GM13976 (cell line): ENCODE measurements at regions not wholly inside any gene's neighbourhood (a gene's known extent, or its start where the extent isn't known, plus 50 kb on each side); places are given as distances from the start of the nearest gene placed in this dataset.

Experiments used
- DNase-seq: peaks from one replicate; pipeline ENCODE4 v3.0.0; 2012; ENCODE audit warnings: low spot score
- CTCF ChIP-seq: IDR thresholded peaks from 2 replicates; pipeline ENCODE4 v1.5.1; 2012; ENCODE audit warnings: borderline replicate concordance, mild to moderate bottlenecking; ENCODE audit not compliant: insufficient read depth; ENCODE audit errors: extremely low read depth, missing control alignments, control extremely low read depth
- in situ Hi-C: fragments of 300-500 bp; cut with MboI; formaldehyde crosslinking; loops from one replicate; pipeline ENCODE4 v1.12.0; 2022; ENCODE audit warnings: low sequenced_read_pairs, mixed read lengths, inconsistent platforms; ENCODE audit not compliant: unreplicated experiment

GRCh38 chr20:16125816-16126215 is 447.4 kb downstream of the KIF16B start:
- in situ Hi-C loops, result no loop called here
- DNase-seq, result no peak

GRCh38 chr20:16124911-16125776 is 448.1 kb downstream of the KIF16B start:
- no peak for DNase-seq
- TF ChIP-seq CTCF, result no peak
- in situ Hi-C loops, result no loop called here

More at GRCh38 chr20:16125816-16126215, 447.4 kb downstream of the KIF16B start:
- no peak for TF ChIP-seq CTCF

- DNase-seq, result no peak
- in situ Hi-C loops, result no loop called here
- no peak for TF ChIP-seq CTCF
Observed at GRCh38 chr20:16124491-16124890, 448.8 kb downstream of the KIF16B start.

GRCh38 chr20:16123623-16124022 is 449.6 kb downstream of the KIF16B start:
- in situ Hi-C loops, result no loop called here
- no peak for TF ChIP-seq CTCF
- no peak for DNase-seq

- in situ Hi-C loops, result no loop called here
- no peak for DNase-seq
- TF ChIP-seq CTCF, result no peak
Observed at GRCh38 chr20:16119909-16120308, 453.3 kb downstream of the KIF16B start.

GRCh38 chr20:16115911-16116552 is 457.2 kb downstream of the KIF16B start:
- TF ChIP-seq CTCF, result no peak
- DNase-seq, result no peak
- in situ Hi-C loops, result no loop called here
